NCI-H1048 (cell line): ENCODE measurements at regions not wholly inside any gene's neighbourhood (a gene's known extent, or its start where the extent isn't known, plus 50 kb on each side); places are given as distances from the start of the nearest gene placed in this dataset.

Experiments
- DNase-seq: peaks from one replicate; lab custom pipeline; 2025; lab: John Stamatoyannopoulos, UW

DNA sequence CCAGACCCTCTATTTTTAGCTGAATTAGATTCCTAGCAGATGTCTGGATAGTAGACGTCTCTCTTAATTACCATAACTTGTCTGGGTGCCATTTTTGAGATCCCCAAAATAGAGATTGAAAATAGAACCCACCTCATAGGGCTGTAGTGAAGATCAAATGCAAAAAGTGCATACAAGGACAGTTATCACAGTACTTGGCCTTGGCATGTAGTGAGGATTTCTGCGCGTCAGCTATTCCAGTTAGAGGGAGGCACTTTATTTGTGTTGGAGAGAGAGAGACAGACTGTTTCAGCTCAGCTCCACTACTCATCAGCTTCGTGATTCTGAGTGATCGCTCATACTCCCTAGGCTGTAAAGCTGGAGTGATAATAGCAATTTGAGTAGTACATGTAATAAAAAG, 59.6 kb upstream of the CDH13 start:
- no peak for DNase-seq

DNA sequence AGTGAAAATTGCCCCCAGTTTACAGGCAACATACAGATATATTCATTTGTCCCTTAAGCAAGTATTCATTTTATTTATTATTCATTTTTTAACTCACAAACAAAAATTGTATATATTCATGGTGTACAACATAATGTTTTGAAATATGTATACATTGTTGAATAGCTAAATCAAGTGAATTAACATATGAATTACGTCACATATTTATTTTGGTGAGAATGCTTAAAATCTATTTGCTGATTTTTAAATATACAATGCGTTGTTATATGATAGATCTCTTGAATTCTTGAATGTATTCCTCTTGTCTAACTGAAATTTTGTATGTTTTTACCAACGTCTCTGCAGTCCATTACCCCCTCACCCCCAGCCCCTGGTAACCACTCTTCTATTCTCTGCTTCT, 63.4 kb upstream of the CDH13 start:
- DNase-seq, result no peak

DNA sequence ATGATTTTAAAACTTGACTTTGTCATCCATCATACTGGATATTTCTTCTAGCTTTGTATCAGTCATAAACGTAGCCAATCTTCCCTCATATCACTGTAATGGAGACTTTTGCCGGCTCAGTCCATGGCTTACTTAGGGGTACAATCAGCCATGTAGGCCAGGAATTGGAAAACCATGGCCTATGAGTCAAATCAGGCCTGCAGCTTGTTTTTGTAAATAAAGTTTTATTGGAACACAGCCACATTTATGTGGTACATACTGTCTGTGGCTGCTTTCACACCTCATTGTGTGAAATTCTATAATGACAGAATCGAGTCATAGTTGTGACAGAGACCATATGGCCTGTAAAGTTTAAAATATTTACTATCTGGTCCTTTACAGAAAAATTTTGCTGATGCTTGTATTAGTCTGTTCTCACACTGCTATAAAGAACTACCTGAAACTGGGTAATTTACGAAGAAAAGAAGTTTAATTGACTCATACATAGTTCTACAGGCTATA, 64.5 kb upstream of the CDH13 start:
- DNase-seq, result no peak

DNA sequence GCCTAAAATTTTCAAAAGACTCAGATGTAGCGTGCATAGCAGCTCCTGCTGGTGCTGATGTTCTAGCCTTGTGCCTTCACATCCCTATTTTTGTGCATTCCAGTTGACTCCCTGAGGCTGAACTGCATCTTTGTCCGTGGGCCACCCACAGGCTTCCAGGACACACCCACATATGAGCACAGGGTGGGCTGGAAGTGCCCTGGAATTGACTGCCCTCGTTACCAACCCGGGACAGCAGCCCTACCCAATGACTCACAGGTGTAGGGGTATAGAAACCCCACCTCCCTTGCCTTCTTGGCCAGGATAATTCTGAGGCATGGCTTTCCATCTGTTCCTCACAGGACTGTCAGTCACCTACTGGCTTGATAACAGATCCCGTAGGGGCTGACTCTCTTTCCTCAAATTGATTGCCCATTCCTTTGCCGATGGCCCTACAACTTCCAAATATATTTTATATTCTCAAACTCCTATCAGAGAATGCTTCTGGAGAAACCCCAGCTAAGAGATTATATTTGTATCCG, 65.9 kb upstream of the CDH13 start:
- no peak for DNase-seq

DNA sequence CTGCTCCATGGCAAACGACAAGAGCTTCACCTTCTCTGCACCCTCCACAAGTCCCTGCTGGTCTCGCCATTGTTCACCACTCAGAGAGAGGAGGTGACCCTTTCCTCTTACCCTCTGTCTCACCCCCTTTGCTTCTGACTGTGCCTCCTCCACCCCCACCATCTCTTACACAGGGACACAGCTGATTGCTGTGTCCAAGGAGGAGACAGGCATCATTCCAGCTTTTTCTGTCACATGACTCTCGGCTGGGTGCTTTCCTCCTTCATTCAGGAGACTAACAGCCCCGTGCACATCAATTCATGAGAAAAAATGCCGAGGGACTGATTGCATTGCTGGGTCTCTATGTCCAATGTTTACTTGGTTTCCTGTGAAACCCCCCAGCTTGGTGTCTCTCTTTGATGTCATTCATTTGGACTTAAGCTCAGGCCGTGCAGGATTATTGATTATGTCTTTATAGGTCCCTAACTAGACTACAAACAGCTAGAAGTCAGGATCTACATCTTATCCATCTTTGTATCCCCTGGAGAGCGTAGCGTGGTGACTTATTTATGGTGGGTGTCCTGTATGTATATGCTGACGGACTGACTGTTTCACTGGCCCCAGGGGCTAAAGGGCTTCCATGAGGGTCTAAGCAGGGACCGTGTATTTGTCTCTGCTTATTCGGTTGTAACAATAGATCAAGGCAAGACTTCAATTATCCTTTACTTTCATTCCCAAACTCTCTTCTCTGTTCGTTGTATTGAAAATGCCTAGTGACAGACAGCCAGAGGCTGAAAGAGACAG, 82.2 kb upstream of the CDH13 start:
- DNase-seq, result no peak

DNA sequence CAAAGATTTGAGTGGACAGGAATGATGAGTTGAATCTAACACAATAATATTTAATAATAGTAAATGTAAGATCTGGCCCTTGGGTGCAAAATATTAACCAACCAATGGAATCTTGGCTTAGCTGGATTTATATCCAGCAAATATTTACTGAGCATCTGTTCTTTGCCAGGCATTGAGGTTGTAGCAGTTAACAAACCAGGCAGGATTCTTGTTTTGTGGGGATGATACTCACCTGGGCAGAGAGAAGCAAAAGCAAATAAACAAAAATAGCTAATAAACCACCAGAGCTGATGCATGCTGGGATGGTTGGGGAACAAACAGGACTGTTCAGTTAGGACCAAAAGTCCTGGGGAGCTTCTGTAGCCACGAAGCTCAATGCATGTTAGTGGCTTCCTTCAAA, 84.1 kb upstream of the CDH13 start:
- no peak for DNase-seq

DNA sequence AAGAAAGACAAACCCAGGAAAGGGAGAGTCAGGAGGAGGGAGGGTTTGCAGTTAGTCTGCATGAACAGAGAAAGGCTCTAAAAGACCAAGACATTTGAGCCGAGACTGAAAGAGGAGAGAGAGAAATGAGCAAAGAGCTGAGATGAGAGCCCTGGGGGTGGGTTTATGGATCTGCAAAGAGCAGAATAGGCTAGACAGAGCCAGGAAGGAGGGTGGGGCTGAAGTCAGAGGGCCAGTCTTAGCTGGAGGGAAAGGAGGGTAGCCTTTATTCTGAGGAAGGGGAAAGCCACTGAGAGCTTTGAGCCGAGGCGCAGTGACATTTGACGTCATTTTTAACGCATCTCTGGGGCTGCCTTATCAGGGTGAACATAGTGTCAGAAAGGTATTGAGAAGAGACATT, 85.7 kb upstream of the CDH13 start:
- DNase-seq, result no peak

DNA sequence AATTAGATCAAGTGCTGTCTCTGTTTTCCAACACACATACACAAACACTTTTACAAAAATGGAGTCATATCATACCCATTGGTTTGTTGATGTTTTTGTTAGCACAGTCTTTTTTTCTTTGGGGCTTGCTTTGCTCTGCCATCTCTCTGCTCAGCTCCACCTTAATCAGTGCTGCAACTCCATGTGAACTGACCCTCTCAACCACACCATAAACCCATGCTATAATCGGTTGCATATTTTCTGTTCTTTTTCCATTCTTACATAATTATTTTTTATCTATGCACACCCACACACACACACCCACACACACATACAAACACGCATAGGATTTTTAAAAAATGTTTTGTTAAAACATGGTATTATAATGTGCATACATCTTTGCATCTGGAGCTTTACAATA, 91.0 kb upstream of the CDH13 start:
- no peak for DNase-seq

DNA sequence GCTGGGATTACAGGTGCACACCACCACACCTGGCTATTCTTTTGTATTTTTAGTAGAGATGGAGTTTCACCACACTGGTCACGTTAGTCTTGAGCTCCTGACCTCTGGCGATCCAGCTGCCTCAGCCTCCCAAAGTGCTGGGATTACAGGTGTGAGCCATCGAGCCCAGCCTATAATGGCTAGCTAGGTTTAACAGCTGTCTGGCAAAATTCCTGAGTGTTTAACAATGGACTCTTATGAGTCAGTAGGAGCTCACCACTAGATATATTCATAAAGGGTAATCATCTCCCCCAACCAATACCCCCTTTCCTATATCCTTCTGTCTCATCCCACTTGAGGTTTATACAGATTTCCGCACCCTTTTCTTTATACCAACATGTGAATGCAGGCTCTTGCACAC, 91.5 kb upstream of the CDH13 start:
- DNase-seq, result no peak

DNA sequence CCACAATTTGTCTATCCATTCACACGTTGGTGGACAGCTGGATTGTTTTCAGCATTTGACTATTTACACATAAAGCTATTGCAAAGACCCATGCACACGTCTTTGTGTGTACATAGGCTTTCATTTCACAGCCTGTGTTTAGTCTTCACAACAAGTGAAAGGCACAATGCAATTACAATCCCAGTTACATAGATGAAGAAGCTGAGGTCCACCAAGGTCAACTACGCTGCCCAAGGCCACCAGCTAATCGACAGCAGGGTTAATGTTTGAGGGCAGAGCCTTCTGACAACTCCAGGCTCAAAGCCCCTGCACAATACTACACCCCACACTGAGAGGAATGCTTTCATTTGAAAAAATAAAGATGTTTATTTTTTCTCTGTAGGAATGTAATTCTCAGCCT, 93.6 kb upstream of the CDH13 start:
- no peak for DNase-seq

DNA sequence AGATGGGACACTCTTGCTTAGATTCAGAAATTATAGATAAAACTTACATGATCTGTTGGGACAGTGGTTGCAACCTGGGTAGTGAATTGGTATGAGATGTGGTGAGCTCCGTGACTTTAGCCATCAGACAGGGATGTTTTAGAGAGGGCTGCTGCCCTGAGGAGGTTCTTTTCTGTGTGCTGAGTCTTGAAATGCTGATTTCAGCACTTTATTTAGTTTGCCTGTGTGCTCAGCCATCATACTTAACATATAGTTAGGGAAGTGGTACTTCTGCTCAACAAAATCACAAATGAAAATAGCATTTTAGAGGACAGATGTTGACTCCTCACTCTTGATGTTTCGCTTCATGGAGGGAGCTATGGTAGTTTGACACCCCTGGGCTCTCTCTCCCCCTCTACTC, 95.9 kb upstream of the CDH13 start:
- no peak for DNase-seq

DNA sequence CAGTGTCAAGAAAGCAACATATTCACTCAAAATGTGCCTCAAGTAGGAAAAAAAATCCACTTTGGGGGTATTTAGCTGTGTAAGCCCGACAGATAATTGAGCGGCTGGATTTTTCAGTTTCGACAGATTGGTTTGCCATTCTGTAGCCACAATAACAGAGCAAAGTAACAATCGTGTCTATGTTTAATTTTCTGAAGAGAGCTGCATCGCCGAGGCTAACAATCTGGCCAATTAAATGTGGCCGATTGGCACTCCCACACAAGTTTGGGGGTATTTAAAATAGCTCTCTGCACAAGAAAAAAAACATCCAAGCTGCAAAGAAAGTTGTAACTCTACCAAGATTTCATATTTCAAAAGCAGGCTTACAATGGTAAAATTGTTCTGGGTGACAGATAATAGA, 99.7 kb upstream of the CDH13 start:
- no peak for DNase-seq

DNA sequence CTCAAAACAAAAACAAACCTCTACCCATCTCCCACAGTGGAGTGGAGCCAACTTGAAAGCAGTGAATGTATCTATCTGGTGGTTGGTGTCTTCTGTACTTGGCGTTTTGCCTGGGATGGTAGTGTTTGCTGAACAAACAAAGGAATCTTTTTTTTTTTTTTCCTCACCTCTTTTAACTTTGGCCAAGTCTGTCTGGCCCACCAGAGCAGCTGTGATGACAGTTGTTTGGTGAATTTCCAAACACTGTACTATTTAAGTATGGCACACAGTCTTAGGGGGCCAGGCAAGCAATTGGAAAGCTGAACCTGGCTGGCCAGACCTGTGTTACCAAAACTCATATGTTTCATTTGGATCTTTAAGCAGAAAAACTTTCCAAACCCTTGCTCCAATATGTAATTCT, 101.8 kb upstream of the CDH13 start:
- no peak for DNase-seq

DNA sequence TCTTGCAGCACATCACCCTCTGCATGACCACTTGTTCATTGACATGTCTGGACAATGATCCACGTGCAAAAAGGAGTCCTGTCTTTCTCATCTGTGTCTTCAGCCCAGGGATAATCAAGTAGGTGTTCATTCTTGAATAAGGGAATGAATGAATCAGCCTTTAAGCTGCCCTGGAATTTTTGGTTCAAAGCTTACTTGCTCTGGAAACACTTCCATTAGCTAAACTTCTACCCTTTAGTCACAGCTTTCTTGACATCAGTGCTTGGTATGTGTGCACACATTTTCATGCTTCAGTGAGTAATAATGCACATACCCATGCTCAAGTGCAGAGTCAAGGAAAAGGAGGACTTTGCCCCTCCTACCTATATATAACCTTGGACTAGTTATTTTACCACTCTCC, 103.0 kb upstream of the CDH13 start:
- DNase-seq, result no peak

DNA sequence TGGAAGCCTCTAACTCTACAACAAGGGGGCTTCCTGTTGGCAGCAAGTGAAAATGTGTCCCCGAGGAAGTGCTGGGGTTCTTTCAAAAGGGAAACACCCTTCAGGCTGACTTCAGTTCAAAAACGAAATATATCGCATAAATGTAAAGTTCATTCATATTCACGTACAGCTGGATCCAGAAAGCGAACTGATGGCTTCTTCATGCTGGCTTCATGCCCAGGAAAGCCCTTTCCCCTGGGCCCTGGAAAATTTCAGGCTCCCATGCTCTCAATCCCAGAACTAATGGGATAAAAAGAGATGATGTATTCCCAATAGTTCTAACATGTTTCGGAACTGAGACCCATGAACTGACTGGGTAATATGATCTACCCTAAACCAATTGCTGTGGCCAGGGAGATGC, 104.7 kb upstream of the CDH13 start:
- DNase-seq, result no peak

DNA sequence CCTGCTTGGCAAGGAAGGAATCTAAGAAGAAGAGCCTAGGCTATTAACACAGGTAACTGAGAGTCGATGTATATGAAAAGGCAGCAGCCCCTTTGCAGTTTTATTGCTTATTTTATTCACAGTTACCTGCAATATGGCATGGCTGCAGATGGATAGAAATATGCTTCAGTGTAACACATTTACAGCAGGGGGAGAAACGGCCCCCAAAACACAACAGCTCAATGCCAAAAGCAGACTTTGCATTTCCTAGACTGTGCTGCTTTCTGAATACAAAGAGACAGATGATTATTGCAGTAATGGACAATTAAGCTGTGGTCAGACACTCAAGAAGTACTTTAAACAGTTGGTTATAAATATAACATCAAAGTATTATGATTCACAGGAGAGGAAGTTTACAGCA, 108.0 kb upstream of the CDH13 start:
- no peak for DNase-seq

DNA sequence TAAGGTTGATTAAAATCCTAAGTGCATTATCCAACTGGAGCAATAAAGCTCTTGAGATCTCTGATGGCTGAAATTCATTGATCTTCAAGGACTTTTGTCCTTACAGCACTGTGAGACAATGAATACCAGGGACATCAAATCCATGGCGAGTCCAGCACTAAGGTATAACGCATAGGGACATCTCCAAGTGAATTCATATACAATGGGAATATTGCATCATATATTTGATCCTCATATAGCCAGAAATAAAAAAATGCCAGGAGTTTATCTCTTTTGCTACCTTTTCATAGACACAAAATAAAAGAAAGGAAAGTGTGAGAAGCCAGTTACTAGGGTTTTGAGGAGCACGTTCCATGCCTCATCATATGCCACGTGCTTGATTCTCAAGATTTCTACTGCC, 112.5 kb upstream of the CDH13 start:
- no peak for DNase-seq

DNA sequence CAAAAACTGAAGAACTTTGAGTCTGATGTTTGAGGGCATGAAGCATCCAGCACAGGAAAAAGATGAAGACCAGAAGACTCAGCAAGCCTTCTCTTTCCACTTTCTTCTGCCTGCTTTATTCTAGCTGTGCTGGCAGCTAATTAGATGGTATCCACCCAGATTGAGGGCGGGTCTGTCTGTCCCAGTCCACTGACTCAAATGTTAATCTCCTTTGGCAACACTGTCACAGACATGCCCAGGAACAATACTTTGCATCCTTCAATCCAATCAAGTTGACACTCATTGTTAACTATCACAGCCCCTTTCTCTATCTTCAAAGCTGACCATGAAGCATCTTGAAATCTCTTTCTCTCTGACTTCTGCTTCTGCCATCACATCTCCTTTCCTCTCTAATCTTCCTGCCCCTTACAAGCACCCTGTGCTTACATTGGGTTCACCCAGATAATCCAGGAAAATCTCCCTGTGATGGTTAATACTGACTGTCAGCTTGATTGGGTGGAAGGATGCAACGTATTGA, 115.9 kb upstream of the CDH13 start:
- DNase-seq, result no peak

DNA sequence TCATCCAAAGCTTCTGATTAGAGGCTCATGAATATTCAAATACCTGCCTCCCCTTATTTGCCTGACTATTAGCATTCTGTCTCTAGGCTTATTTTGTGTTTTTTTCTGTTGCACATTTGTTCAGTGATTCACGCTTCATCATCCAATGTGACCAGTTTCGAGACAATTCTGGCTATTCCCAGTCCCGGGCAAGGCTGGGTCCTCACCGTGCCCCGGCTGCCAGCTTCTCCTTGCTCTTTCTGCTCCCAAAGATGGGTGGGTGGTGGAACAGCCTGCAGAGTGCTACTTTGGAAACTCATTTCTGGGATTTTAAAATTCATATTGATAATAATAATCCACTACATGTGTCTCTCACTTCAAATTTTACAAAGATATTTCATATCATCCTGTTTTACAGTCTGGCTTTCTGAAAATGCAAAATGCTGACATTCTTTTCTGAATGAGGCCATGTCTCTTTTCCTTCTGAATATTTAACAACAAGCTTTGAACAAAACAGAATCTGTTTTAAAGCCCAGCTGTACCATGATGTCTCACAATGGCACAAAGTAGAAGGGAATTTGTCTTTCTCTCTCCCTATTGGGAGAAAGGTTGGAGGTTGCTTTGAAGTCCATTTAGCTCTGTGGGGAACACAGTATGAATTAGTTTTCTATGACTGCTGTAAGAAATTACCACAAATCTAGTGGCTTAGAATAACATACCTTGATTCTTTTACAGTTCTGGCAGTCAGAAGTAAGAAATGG, 116.9 kb upstream of the CDH13 start:
- DNase-seq, result peak; percentile 1

DNA sequence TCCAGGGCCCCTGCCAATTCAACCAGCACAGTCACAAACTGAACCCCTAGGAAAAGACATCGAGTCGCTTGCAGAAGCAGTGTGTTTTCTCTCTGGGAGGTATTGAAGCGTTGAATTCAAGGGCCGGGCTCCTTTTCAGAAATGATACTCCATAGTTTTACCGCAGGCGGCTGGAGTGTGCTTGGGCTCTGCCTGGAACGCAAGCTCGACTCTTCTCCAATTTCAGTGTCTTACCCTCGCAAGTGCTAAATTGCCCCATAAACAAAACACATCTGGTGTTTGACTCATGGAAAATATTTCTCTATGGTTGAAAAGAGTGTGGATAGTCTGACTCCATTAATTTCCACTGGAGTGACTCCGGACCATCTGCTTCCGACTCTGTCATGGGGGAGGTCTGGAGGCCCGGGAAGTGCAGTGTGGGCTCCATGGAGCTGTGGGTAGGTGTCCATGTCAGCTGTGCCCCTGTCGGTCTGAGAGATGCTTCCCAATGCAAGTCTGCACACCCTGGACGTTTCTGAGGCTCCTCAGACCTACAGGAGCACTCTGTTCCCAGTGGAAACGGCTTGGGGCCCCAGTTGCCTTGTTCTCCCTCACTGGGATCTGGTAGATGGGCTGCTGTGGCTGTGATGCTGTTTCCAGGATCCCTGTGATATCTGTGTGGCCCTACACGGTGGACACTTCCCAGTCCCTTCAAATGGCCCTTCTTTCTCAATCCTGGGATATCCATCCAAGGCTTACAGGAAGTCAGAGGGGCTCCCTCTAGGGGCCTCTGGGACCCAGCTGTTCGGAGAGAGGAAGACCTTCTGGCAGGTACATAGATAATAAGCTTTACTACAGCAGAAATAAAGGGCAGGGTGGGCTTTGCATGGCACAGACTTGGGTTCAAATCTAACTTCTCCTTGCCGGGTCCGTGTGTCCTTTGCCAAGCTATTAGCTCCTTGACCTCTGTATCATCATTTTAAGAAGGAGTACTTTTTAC, 119.8 kb upstream of the CDH13 start:
- no peak for DNase-seq

DNA sequence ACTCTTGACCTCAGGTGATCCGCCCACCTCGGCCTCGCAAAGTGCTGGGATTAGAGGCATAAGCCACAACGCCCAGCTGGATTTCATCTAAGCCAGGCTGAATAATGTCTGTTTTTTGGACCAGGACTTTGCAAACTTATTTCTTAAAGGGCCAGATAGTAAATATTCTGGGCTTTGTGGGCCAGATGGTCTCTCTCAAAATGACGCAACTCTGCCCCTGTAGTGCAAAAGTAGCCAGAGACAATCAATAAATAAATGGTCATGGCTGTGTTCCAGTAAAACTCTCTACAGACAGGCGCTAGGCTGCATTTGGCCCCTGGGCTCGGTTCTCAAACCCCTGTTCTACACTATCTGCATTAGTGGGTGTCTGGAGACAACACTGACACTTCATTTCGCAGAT, 121.9 kb upstream of the CDH13 start:
- no peak for DNase-seq

DNA sequence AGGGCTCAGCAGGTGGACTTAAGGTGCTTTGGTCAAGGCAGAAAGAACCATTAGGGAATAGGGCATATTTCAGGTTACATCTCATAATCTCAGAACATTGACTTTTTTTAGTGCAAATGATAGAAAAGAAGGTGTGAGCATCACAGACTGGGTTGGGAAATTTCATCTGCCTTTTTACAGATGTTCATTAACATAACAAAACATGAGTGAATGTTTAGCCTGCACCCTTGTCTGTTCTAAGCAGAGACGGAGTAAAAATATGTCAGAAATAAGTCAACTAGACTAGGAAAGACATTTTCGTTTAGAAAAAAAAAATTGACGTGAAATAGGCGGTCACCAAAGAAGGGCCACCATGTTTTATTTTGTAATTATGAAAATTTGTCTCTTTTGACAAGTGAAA, 127.5 kb upstream of the CDH13 start:
- DNase-seq, result no peak
